WTC11 (cell line): ENCODE measurements at regions not wholly inside any gene's neighbourhood (a gene's known extent, or its start where the extent isn't known, plus 50 kb on each side); places are given as distances from the start of the nearest gene placed in this dataset.

Experiments
- ATAC-seq: fragments of 200-7000 bp; cut with Tn5 transposase; 2 replicates; pipeline ENCODE4 v1.10.0; 2021; ENCODE audit warnings: mild to moderate bottlenecking, moderate library complexity
- CTCF ChIA-PET: fragments of 300-600 bp; sonication (Branson Sonifier 250); formaldehyde crosslinking; loops from one replicate; lab custom pipeline; 2021; ENCODE audit warnings: antibody characterized with exemption; lab: Charles Lee
- POLR2A ChIA-PET: fragments of 350-600 bp; sonication (Branson Sonifier 250); formaldehyde crosslinking; loops from one replicate; lab custom pipeline; 2021; ENCODE audit warnings: antibody characterized with exemption; lab: Charles Lee
- DNase-seq: peaks from one replicate; pipeline ENCODE4 v3.0.0; 2021; ENCODE audit warnings: low spot score
- H3K27ac Mint-ChIP-seq: 2 replicates; pipeline ENCODE4 v1.8.0; 2021; ENCODE audit warnings: mixed read lengths
- H3K27me3 Mint-ChIP-seq: 2 replicates; pipeline ENCODE4 v1.8.0; 2021; ENCODE audit warnings: low read depth, mild to moderate bottlenecking, moderate library complexity, mixed read lengths
- H3K36me3 Mint-ChIP-seq: 2 replicates; pipeline ENCODE4 v1.8.0; 2021; ENCODE audit warnings: mixed read lengths
- H3K4me1 Mint-ChIP-seq: 2 replicates; pipeline ENCODE4 v1.8.0; 2022; ENCODE audit warnings: mixed read lengths
- H3K4me3 Mint-ChIP-seq: 2 replicates; pipeline ENCODE4 v1.8.0; 2021; ENCODE audit warnings: mild to moderate bottlenecking, moderate library complexity, mixed read lengths
- H3K9me3 Mint-ChIP-seq: 2 replicates; pipeline ENCODE4 v1.8.0; 2021; ENCODE audit warnings: mixed read lengths
- CREM ChIP-seq: sonication (generic); formaldehyde crosslinking; IDR thresholded peaks from 2 replicates; pipeline ENCODE4 v1.8.1; 2022; ENCODE audit warnings: mild to moderate bottlenecking, missing genetic modification reagents, moderate library complexity
- ELF4 ChIP-seq: sonication (generic); formaldehyde crosslinking; IDR thresholded peaks from 2 replicates; pipeline ENCODE4 v1.8.1; 2022; ENCODE audit warnings: low read depth, mild to moderate bottlenecking, moderate library complexity, missing genetic modification reagents
- ETV6 ChIP-seq: sonication (generic); formaldehyde crosslinking; IDR thresholded peaks from 2 replicates; pipeline ENCODE4 v1.8.1; 2022; ENCODE audit warnings: mild to moderate bottlenecking, missing genetic modification reagents
- FOXP1 ChIP-seq: sonication (generic); formaldehyde crosslinking; IDR thresholded peaks from 2 replicates; pipeline ENCODE4 v1.8.0; 2022; ENCODE audit warnings: missing genetic modification reagents, mild to moderate bottlenecking, moderate library complexity, borderline replicate concordance
- IRF2 ChIP-seq: sonication (generic); formaldehyde crosslinking; IDR thresholded peaks from 2 replicates; pipeline ENCODE4 v1.8.0; 2022; ENCODE audit warnings: low read depth, missing genetic modification reagents, borderline replicate concordance
- JUN ChIP-seq: sonication (generic); formaldehyde crosslinking; IDR thresholded peaks from 2 replicates; pipeline ENCODE4 v1.8.0; 2023; ENCODE audit warnings: mild to moderate bottlenecking, missing genetic modification reagents
- KAT7 ChIP-seq: sonication (generic); formaldehyde crosslinking; IDR thresholded peaks from 2 replicates; pipeline ENCODE4 v1.8.1; 2023; ENCODE audit warnings: missing genetic modification reagents, mild to moderate bottlenecking, borderline replicate concordance
- NFE2L1 ChIP-seq: sonication (generic); formaldehyde crosslinking; IDR thresholded peaks from 2 replicates; pipeline ENCODE4 v1.8.1; 2023; ENCODE audit warnings: missing genetic modification reagents
- NFYB ChIP-seq: sonication (generic); formaldehyde crosslinking; conservative IDR thresholded peaks from 2 replicates; pipeline ENCODE4 v1.8.0; 2022; ENCODE audit warnings: low read depth, missing genetic modification reagents
- NR3C1 ChIP-seq: sonication (generic); formaldehyde crosslinking; conservative IDR thresholded peaks from 2 replicates; pipeline ENCODE4 v1.8.1; 2023; ENCODE audit warnings: low read depth, mild to moderate bottlenecking, missing genetic modification reagents
- PRRX2 ChIP-seq: fragments of 250-450 bp; sonication (Bioruptor Pico); IDR thresholded peaks from 2 replicates; pipeline ENCODE4 v1.8.0; 2021; ENCODE audit warnings: mild to moderate bottlenecking
- SMAD4 ChIP-seq: sonication (generic); formaldehyde crosslinking; IDR thresholded peaks from 2 replicates; pipeline ENCODE4 v1.8.0; 2022; ENCODE audit warnings: mild to moderate bottlenecking, missing genetic modification reagents
- SP1 ChIP-seq: sonication (generic); formaldehyde crosslinking; conservative IDR thresholded peaks from 2 replicates; pipeline ENCODE4 v1.8.1; 2022; ENCODE audit warnings: missing genetic modification reagents
- TEAD4 ChIP-seq: sonication (generic); formaldehyde crosslinking; IDR thresholded peaks from 2 replicates; pipeline ENCODE4 v1.8.0; 2022; ENCODE audit warnings: mild to moderate bottlenecking, missing genetic modification reagents
- ZNF396 ChIP-seq: fragments of 250-450 bp; sonication (Bioruptor Pico); IDR thresholded peaks from 2 replicates; pipeline ENCODE4 v1.8.0; 2021; ENCODE audit warnings: mild to moderate bottlenecking, moderate library complexity, borderline replicate concordance
- ZNF416 ChIP-seq: fragments of 250-450 bp; sonication (Bioruptor Pico); IDR thresholded peaks from 2 replicates; pipeline ENCODE4 v1.9.0; 2021; ENCODE audit warnings: mild to moderate bottlenecking, inconsistent platforms
- ZNF671 ChIP-seq: fragments of 250-450 bp; sonication (Bioruptor Pico); IDR thresholded peaks from 2 replicates; pipeline ENCODE4 v1.8.0; 2021; ENCODE audit warnings: mild to moderate bottlenecking
- TF ChIP-seq, protein P1 (sequence below): fragments of 250-450 bp; sonication (Bioruptor Pico); IDR thresholded peaks from 2 replicates; pipeline ENCODE4 v1.9.0; 2021; ENCODE audit warnings: mild to moderate bottlenecking, borderline replicate concordance
- TF ChIP-seq, protein P2 (sequence below): fragments of 250-450 bp; sonication (Bioruptor Pico); IDR thresholded peaks from 2 replicates; pipeline ENCODE4 v1.9.0; 2021; ENCODE audit warnings: moderate library complexity, mild to moderate bottlenecking, inconsistent platforms, borderline replicate concordance
- TF ChIP-seq, protein P3 (sequence below): sonication (generic); formaldehyde crosslinking; IDR thresholded peaks from 2 replicates; pipeline ENCODE4 v1.8.0; 2022; ENCODE audit warnings: mild to moderate bottlenecking, missing genetic modification reagents
- TF ChIP-seq, protein P4 (sequence below): fragments of 250-450 bp; sonication (Bioruptor Pico); IDR thresholded peaks from 2 replicates; pipeline ENCODE4 v1.9.0; 2021; ENCODE audit warnings: mild to moderate bottlenecking
- TF ChIP-seq, protein P5 (sequence below): sonication (generic); formaldehyde crosslinking; IDR thresholded peaks from 2 replicates; pipeline ENCODE4 v1.8.1; 2022; ENCODE audit warnings: mild to moderate bottlenecking, missing genetic modification reagents, moderate library complexity, borderline replicate concordance
- TF ChIP-seq, protein P6 (sequence below): sonication (generic); formaldehyde crosslinking; IDR thresholded peaks from 2 replicates; pipeline ENCODE4 v1.8.0; 2023; ENCODE audit warnings: mild to moderate bottlenecking, missing genetic modification reagents

DNA sequence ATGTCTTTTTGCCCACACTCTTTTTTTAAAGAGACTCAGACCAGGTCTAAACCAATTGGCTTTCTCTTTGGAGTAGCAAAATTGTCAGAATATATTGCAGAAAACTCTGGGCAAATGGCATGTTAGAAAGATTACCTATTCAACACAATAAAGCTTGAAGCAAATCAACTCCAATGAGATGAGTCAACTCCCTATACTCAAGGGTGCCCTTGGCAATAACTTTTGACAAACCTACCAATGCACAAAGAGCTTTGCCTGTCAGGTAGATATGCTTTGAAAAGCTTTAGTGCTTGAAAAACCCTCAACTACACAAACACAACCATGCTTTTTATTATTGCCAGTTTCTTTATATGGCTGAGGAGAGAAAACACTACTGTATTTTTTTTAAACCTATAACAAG lies 137.7 kb upstream of the GRM7 start (continued):
- TF ChIP-seq, protein P1, sequence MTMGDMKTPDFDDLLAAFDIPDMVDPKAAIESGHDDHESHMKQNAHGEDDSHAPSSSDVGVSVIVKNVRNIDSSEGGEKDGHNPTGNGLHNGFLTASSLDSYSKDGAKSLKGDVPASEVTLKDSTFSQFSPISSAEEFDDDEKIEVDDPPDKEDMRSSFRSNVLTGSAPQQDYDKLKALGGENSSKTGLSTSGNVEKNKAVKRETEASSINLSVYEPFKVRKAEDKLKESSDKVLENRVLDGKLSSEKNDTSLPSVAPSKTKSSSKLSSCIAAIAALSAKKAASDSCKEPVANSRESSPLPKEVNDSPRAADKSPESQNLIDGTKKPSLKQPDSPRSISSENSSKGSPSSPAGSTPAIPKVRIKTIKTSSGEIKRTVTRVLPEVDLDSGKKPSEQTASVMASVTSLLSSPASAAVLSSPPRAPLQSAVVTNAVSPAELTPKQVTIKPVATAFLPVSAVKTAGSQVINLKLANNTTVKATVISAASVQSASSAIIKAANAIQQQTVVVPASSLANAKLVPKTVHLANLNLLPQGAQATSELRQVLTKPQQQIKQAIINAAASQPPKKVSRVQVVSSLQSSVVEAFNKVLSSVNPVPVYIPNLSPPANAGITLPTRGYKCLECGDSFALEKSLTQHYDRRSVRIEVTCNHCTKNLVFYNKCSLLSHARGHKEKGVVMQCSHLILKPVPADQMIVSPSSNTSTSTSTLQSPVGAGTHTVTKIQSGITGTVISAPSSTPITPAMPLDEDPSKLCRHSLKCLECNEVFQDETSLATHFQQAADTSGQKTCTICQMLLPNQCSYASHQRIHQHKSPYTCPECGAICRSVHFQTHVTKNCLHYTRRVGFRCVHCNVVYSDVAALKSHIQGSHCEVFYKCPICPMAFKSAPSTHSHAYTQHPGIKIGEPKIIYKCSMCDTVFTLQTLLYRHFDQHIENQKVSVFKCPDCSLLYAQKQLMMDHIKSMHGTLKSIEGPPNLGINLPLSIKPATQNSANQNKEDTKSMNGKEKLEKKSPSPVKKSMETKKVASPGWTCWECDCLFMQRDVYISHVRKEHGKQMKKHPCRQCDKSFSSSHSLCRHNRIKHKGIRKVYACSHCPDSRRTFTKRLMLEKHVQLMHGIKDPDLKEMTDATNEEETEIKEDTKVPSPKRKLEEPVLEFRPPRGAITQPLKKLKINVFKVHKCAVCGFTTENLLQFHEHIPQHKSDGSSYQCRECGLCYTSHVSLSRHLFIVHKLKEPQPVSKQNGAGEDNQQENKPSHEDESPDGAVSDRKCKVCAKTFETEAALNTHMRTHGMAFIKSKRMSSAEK (CRISPR knock-in tag): no peak
- TF ChIP-seq PRRX2 (CRISPR knock-in tag) (no peak), IRF2 (CRISPR knock-in tag) (no peak), ETV6 (CRISPR knock-in tag) (no peak), SP1 (CRISPR knock-in tag) (no peak), NFYB (CRISPR knock-in tag) (no peak), NR3C1 (CRISPR knock-in tag) (no peak), TEAD4 (CRISPR knock-in tag) (no peak), ELF4 (CRISPR knock-in tag) (no peak)
- TF ChIP-seq, protein P2, sequence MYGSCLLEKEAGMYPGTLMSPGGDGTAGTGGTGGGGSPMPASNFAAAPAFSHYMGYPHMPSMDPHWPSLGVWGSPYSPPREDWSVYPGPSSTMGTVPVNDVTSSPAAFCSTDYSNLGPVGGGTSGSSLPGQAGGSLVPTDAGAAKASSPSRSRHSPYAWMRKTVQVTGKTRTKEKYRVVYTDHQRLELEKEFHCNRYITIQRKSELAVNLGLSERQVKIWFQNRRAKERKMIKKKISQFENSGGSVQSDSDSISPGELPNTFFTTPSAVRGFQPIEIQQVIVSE (CRISPR knock-in tag): no peak
- TF ChIP-seq, protein P3, sequence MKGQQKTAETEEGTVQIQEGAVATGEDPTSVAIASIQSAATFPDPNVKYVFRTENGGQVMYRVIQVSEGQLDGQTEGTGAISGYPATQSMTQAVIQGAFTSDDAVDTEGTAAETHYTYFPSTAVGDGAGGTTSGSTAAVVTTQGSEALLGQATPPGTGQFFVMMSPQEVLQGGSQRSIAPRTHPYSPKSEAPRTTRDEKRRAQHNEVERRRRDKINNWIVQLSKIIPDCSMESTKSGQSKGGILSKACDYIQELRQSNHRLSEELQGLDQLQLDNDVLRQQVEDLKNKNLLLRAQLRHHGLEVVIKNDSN: no peak

DNA sequence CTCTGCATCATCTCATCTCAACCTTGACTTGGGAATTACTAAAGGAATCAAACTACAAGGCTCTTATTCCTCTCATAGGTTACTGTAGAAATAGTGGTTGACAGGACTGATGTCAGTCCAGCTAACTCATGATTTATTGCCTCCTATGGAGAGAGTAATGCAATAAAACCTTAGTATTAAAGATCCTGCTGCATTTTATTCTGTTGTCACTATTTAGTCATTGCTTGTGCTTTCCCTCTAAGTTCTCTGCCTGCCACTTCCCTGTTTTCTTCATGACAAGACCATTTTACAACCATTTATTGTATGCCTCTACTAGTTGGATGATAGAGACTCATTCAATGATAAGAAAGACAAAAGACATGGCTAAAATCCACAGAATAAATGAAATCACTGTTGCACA lies 134.1 kb upstream of the GRM7 start:
- H3K27me3 Mint-ChIP-seq: no peaks in the 10 kb centered on the region
- POLR2A ChIA-PET: no interaction called here

More for the DNA sequence above, 134.1 kb upstream of the GRM7 start:
- no peak for ATAC-seq
- CTCF ChIA-PET: no interaction called here
- TF ChIP-seq ZNF396 (CRISPR knock-in tag): no peak
- TF ChIP-seq ZNF671 (CRISPR knock-in tag): no peak
- TF ChIP-seq SMAD4 (CRISPR knock-in tag): no peak
- no peak for TF ChIP-seq KAT7 (CRISPR knock-in tag)
- no peak for TF ChIP-seq ELF4 (CRISPR knock-in tag)
- TF ChIP-seq, protein P4, sequence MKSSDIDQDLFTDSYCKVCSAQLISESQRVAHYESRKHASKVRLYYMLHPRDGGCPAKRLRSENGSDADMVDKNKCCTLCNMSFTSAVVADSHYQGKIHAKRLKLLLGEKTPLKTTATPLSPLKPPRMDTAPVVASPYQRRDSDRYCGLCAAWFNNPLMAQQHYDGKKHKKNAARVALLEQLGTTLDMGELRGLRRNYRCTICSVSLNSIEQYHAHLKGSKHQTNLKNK (CRISPR knock-in tag): no peak
- TF ChIP-seq, protein P5, sequence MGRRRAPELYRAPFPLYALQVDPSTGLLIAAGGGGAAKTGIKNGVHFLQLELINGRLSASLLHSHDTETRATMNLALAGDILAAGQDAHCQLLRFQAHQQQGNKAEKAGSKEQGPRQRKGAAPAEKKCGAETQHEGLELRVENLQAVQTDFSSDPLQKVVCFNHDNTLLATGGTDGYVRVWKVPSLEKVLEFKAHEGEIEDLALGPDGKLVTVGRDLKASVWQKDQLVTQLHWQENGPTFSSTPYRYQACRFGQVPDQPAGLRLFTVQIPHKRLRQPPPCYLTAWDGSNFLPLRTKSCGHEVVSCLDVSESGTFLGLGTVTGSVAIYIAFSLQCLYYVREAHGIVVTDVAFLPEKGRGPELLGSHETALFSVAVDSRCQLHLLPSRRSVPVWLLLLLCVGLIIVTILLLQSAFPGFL (CRISPR knock-in tag): no peak
- no peak for TF ChIP-seq FOXP1 (CRISPR knock-in tag)
- TF ChIP-seq ZNF416 (CRISPR knock-in tag): no peak
- TF ChIP-seq JUN (CRISPR knock-in tag): no peak
- TF ChIP-seq, protein P6, sequence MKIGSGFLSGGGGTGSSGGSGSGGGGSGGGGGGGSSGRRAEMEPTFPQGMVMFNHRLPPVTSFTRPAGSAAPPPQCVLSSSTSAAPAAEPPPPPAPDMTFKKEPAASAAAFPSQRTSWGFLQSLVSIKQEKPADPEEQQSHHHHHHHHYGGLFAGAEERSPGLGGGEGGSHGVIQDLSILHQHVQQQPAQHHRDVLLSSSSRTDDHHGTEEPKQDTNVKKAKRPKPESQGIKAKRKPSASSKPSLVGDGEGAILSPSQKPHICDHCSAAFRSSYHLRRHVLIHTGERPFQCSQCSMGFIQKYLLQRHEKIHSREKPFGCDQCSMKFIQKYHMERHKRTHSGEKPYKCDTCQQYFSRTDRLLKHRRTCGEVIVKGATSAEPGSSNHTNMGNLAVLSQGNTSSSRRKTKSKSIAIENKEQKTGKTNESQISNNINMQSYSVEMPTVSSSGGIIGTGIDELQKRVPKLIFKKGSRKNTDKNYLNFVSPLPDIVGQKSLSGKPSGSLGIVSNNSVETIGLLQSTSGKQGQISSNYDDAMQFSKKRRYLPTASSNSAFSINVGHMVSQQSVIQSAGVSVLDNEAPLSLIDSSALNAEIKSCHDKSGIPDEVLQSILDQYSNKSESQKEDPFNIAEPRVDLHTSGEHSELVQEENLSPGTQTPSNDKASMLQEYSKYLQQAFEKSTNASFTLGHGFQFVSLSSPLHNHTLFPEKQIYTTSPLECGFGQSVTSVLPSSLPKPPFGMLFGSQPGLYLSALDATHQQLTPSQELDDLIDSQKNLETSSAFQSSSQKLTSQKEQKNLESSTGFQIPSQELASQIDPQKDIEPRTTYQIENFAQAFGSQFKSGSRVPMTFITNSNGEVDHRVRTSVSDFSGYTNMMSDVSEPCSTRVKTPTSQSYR: no peak
- no peak for TF ChIP-seq NFE2L1 (CRISPR knock-in tag)
- TF ChIP-seq CREM (CRISPR knock-in tag): no peak
- Mint-ChIP-seq H3K9me3 (peaks cover 41% of the 10 kb centered on the region), H3K4me1 (no peaks in the 10 kb centered on the region), H3K4me3 (no peak overlapping the region), H3K36me3 (peaks cover 31% of the 10 kb centered on the region), H3K27ac (no peak overlapping the region)
- no peak for DNase-seq
